Tibial nerve (tissue), 4 donors: ENCODE measurements at regions not wholly inside any gene's neighbourhood (a gene's known extent, or its start where the extent isn't known, plus 50 kb on each side); places are given as distances from the start of the nearest gene placed in this dataset.

Experiments
- EP300 ChIP-seq, 2 donors: sonication (generic); formaldehyde crosslinking; IDR thresholded peaks; one replicate each; pipeline ENCODE4 v1.6.1; 2017; ENCODE audit warnings: antibody characterized with exemption in 2 of 2, mild to moderate bottlenecking in 1 of 2
- POLR2A ChIP-seq, 2 donors: fragments of 450-650 bp; IDR thresholded peaks; one replicate each; pipeline ENCODE4 v1.6.1; 2017; ENCODE audit warnings: antibody characterized with exemption in 2 of 2, mild to moderate bottlenecking in 2 of 2, moderate library complexity in 2 of 2
- TF ChIP-seq, protein P1 (sequence below), 5 experiments: fragments of 200-600 bp in 3 of 5; fragments of 450-650 bp in 2 of 5; sonication (generic) in 3 of 5; IDR thresholded peaks; one replicate each; pipeline ENCODE4 v1.5.1; 2016 to 2019; ENCODE audit warnings: antibody characterized with exemption in 5 of 5, mild to moderate bottlenecking in 3 of 5, moderate library complexity in 2 of 5

DNA sequence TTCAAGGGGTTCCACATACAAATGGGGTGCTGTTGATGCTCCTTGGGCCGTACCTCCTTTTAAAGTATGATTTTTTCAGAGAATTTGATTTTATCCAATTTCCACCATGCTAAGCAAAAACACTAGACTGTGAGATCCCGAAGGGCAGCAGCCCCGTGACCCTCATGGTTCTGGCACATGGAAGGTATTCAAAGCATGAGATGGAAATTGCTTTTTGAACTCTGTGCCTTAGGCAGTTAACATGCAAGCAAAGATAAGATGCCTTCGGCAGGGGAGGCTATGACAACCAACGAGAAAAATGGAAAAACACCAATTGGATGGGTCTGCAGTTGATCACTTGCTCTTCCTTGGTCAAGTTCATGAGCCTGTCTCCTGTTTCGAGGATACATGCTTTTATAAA lies 120.8 kb upstream of the DIO3 start:
- TF ChIP-seq EP300 (IDR thresholded peaks at IDR 0.05): no peak
- TF ChIP-seq, protein P1, sequence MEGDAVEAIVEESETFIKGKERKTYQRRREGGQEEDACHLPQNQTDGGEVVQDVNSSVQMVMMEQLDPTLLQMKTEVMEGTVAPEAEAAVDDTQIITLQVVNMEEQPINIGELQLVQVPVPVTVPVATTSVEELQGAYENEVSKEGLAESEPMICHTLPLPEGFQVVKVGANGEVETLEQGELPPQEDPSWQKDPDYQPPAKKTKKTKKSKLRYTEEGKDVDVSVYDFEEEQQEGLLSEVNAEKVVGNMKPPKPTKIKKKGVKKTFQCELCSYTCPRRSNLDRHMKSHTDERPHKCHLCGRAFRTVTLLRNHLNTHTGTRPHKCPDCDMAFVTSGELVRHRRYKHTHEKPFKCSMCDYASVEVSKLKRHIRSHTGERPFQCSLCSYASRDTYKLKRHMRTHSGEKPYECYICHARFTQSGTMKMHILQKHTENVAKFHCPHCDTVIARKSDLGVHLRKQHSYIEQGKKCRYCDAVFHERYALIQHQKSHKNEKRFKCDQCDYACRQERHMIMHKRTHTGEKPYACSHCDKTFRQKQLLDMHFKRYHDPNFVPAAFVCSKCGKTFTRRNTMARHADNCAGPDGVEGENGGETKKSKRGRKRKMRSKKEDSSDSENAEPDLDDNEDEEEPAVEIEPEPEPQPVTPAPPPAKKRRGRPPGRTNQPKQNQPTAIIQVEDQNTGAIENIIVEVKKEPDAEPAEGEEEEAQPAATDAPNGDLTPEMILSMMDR (IDR thresholded peaks at IDR 0.05): no peak
- TF ChIP-seq POLR2A (IDR thresholded peaks at IDR 0.05): no peak
